SK-N-SH (cell line): ENCODE measurements at regions not wholly inside any gene's neighbourhood (a gene's known extent, or its start where the extent isn't known, plus 50 kb on each side); places are given as distances from the start of the nearest gene placed in this dataset.

Source experiments
- CTCF ChIA-PET: fragments of 300-600, 350-600 bp; formaldehyde crosslinking; extraction: SDS; loops from one replicate; lab custom pipeline; 2021; lab: Yijun Ruan, JAX
- POLR2A ChIA-PET: fragments of 350-600 bp; sonication (Branson Sonifier 250); formaldehyde crosslinking; extraction: SDS; loops from one replicate; lab custom pipeline; 2020; ENCODE audit warnings: antibody characterized with exemption, inconsistent platforms; lab: Yijun Ruan, JAX
- DNase-seq: peaks from one replicate; pipeline ENCODE4 v3.0.0; 2012
- H2AFZ ChIP-seq: fragments of 200-600 bp; sonication (generic); 2 replicates; pipeline ENCODE4 v1.8.1; 2016; ENCODE audit warnings: antibody characterized with exemption, mild to moderate bottlenecking, low read depth
- H3F3A ChIP-seq: fragments of 200-600 bp; sonication (generic); replicated peaks from 2 replicates; pipeline ENCODE3; 2016; ENCODE audit warnings: antibody characterized with exemption, mild to moderate bottlenecking; ENCODE audit not compliant: insufficient read depth
- H3K27ac ChIP-seq, 2 experiments: fragments of 200-500 bp in 1 of 2; fragments of 200-600 bp in 1 of 2; sonication (Bioruptor generic) in 1 of 2; sonication (generic), shearing (Covaris generic) in 1 of 2; 2 replicates each; pipeline versions ENCODE4 v1.5.1 to v1.6.1; 2014 to 2016; ENCODE audit warnings: low read depth in 2 of 2, inconsistent platforms in 1 of 2, low read length in 1 of 2, mild to moderate bottlenecking in 1 of 2, mixed read lengths in 1 of 2
- H3K27me3 ChIP-seq: fragments of 200-600 bp; sonication (generic), shearing (Covaris generic); 2 replicates; pipeline ENCODE4 v1.6.1; 2016; ENCODE audit warnings: mixed run types; ENCODE audit not compliant: insufficient read depth
- H3K36me3 ChIP-seq, 2 experiments: fragments of 200-500 bp in 1 of 2; fragments of 200-600 bp in 1 of 2; sonication (Bioruptor generic) in 1 of 2; sonication (generic) in 1 of 2; replicated peaks in 1 of 2; 2 replicates each; pipeline versions ENCODE3 to v1.5.1; 2014 to 2016; ENCODE audit warnings: low read length in 1 of 2, mild to moderate bottlenecking in 1 of 2; ENCODE audit not compliant: insufficient read depth in 2 of 2, control insufficient read depth in 1 of 2
- H3K4me1 ChIP-seq, 2 experiments: fragments of 200-500 bp in 1 of 2; fragments of 200-600 bp in 1 of 2; sonication (Bioruptor generic) in 1 of 2; sonication (generic), shearing (Covaris generic) in 1 of 2; 2 replicates each; pipeline versions ENCODE4 v1.5.1 to v1.6.1; 2014 to 2016; ENCODE audit warnings: low read depth in 1 of 2, low read length in 1 of 2, mixed run types in 1 of 2; ENCODE audit not compliant: insufficient read depth in 2 of 2, control insufficient read depth in 1 of 2
- H3K4me2 ChIP-seq: fragments of 200-600 bp; sonication (generic), shearing (Covaris generic); 2 replicates; pipeline ENCODE4 v1.6.1; 2017; ENCODE audit warnings: mixed run types
- H3K4me3 ChIP-seq, 2 experiments: fragments of 200-500 bp in 1 of 2; fragments of 200-600 bp in 1 of 2; sonication (Bioruptor generic) in 1 of 2; sonication (generic), shearing (Covaris generic) in 1 of 2; 2 replicates each; pipeline versions ENCODE4 v1.5.1 to v1.8.1; 2014 to 2016; ENCODE audit warnings: low read depth in 2 of 2, inconsistent platforms in 1 of 2, low read length in 1 of 2, mild to moderate bottlenecking in 1 of 2, mixed read lengths in 1 of 2, moderate library complexity in 1 of 2
- H3K79me2 ChIP-seq: fragments of 200-600 bp; sonication (generic); 2 replicates; pipeline ENCODE4 v1.8.1; 2017; ENCODE audit warnings: mild to moderate bottlenecking; ENCODE audit not compliant: insufficient read depth
- H3K9ac ChIP-seq: fragments of 200-600 bp; sonication (generic); 2 replicates; pipeline ENCODE4 v1.6.1; 2017; ENCODE audit warnings: mixed run types
- H3K9me2 ChIP-seq: fragments of 200-600 bp; sonication (generic); 2 replicates; pipeline ENCODE4 v1.6.1; 2017; ENCODE audit warnings: mixed run types
- H3K9me3 ChIP-seq: fragments of 200-600 bp; sonication (generic); 2 replicates; pipeline ENCODE4 v1.6.1; 2017; ENCODE audit warnings: mixed run types, mild to moderate bottlenecking, moderate library complexity
- H4K20me1 ChIP-seq: fragments of 200-600 bp; sonication (generic); 2 replicates; pipeline ENCODE4 v1.6.1; 2017; ENCODE audit warnings: mild to moderate bottlenecking, mixed run types; ENCODE audit not compliant: insufficient read depth
- CHD2 ChIP-seq: fragments of 150-350 bp; IDR thresholded peaks from 2 replicates; pipeline ENCODE4 v1.6.1; 2018; ENCODE audit warnings: low read length; ENCODE audit not compliant: partially characterized antibody
- EZH2phosphoT487 ChIP-seq: fragments of 200-600 bp; sonication (generic); IDR thresholded peaks from 2 replicates; pipeline ENCODE4 v1.6.1; 2017; ENCODE audit warnings: low read depth, mixed run types, mild to moderate bottlenecking, antibody characterized with exemption, moderate library complexity, borderline replicate concordance
- FOXJ3 ChIP-seq: sonication (generic); formaldehyde crosslinking; IDR thresholded peaks from 2 replicates; pipeline ENCODE4 v1.5.1; 2020; ENCODE audit warnings: mild to moderate bottlenecking, missing genetic modification reagents
- GABPA ChIP-seq: IDR thresholded peaks from 2 replicates; pipeline ENCODE4 v1.4.0; 2012; ENCODE audit warnings: low read depth, mild to moderate bottlenecking
- GATA2 ChIP-seq: sonication (generic); formaldehyde crosslinking; IDR thresholded peaks from 2 replicates; pipeline ENCODE4 v1.5.0; 2020; ENCODE audit warnings: mild to moderate bottlenecking, missing genetic modification reagents
- MAX ChIP-seq: IDR thresholded peaks from 2 replicates; pipeline ENCODE4 v1.4.0; 2012; ENCODE audit warnings: low read depth
- MEF2A ChIP-seq: IDR thresholded peaks from 2 replicates; pipeline ENCODE4 v1.4.0; 2012; ENCODE audit warnings: low read depth, borderline replicate concordance
- MXI1 ChIP-seq: IDR thresholded peaks from 2 replicates; pipeline ENCODE4 v1.6.1; 2012; ENCODE audit warnings: mild to moderate bottlenecking, low read depth, low read length, improper control_type of control experiment
- PBX3 ChIP-seq: IDR thresholded peaks from 2 replicates; pipeline ENCODE4; 2012
- POLR2AphosphoS5 ChIP-seq: IDR thresholded peaks from 2 replicates; pipeline ENCODE4 v1.6.1; 2012; ENCODE audit warnings: low read depth, low read length
- RAD21 ChIP-seq: IDR thresholded peaks from 2 replicates; pipeline ENCODE4 v1.6.1; 2012; ENCODE audit warnings: mild to moderate bottlenecking, low read length
- RFX5 ChIP-seq: IDR thresholded peaks from 2 replicates; pipeline ENCODE4 v1.6.1; 2012; ENCODE audit warnings: mild to moderate bottlenecking, improper control_type of control experiment, low read length
- RXRA ChIP-seq: IDR thresholded peaks from 2 replicates; pipeline ENCODE4 v1.4.0; 2012; ENCODE audit warnings: low read depth, mild to moderate bottlenecking, borderline replicate concordance
- SIN3A ChIP-seq: IDR thresholded peaks from 2 replicates; pipeline ENCODE4 v1.6.1; 2012; ENCODE audit warnings: low read depth, mild to moderate bottlenecking, low read length, moderate library complexity, borderline replicate concordance
- SMC3 ChIP-seq: IDR thresholded peaks from 2 replicates; pipeline ENCODE4 v1.6.1; 2012; ENCODE audit warnings: low read depth, low read length, improper control_type of control experiment
- TAF1 ChIP-seq: IDR thresholded peaks from 2 replicates; pipeline ENCODE4 v1.6.1; 2012; ENCODE audit warnings: low read depth, mild to moderate bottlenecking, low read length, moderate library complexity, borderline replicate concordance
- TCF12 ChIP-seq: IDR thresholded peaks from 2 replicates; pipeline ENCODE4 v1.4.0; 2012
- USF1 ChIP-seq: IDR thresholded peaks from 2 replicates; pipeline ENCODE4 v1.4.0; 2012; ENCODE audit warnings: low read depth, borderline replicate concordance
- USF2 ChIP-seq: fragments of 150-350 bp; IDR thresholded peaks from 2 replicates; pipeline ENCODE4 v1.6.1; 2017; ENCODE audit warnings: antibody characterized with exemption, low read length, low read depth, borderline replicate concordance
- YY1 ChIP-seq: IDR thresholded peaks from 2 replicates; pipeline ENCODE4 v1.4.0; 2012; ENCODE audit warnings: low read depth, mild to moderate bottlenecking
- ZBTB33 ChIP-seq: IDR thresholded peaks from 2 replicates; pipeline ENCODE4 v1.4.0; 2012; ENCODE audit warnings: low read depth, borderline replicate concordance
- WGBS: methylation state at CpG from one replicate; pipeline ENCODE4 v1.1.6; 2017; ENCODE audit warnings: low lambda C conversion rate; 5-methylcytosine and 5-hydroxymethylcytosine counted together
- TF ChIP-seq, protein P1 (sequence below): fragments of 150-350 bp; IDR thresholded peaks from 2 replicates; pipeline ENCODE4 v1.6.1; 2016; ENCODE audit warnings: mild to moderate bottlenecking, low read depth, low read length

- H3K27me3 ChIP-seq = no peaks in the 10 kb centered on the region; the same call in 1 of the 2 replicates
- H3F3A ChIP-seq = no peaks in the 10 kb centered on the region
- no peaks in the 10 kb centered on the region for H3K9me2 ChIP-seq
- no peak for DNase-seq
- H3K4me1 ChIP-seq = no peaks in the 10 kb centered on the region
- ChIA-PET CTCF (no interaction called here), POLR2A (no interaction called here)
- WGBS = 59% methylated on average over 5 of the region's 5 CpGs
- no peaks in the 10 kb centered on the region for H3K36me3 ChIP-seq
- H3K9me3 ChIP-seq = no peaks in the 10 kb centered on the region
- no peak overlapping the region for H2AFZ ChIP-seq
- H3K4me3 ChIP-seq = no peak overlapping the region
- H3K9ac ChIP-seq = no peak overlapping the region
- H3K4me2 ChIP-seq = no peak overlapping the region
- H3K27ac ChIP-seq = no peak overlapping the region
- TF ChIP-seq SIN3A (no peak), RAD21 (no peak), PBX3 (no peak), ZBTB33 (no peak), GATA2 (no peak), GABPA (no peak), CHD2 (no peak), SMC3 (no peak), TCF12 (no peak), MXI1 (no peak), FOXJ3 (no peak), MAX (no peak), POLR2AphosphoS5 (no peak), YY1 (no peak)
- no peaks in the 10 kb centered on the region for H4K20me1 ChIP-seq
- no peaks in the 10 kb centered on the region for H3K79me2 ChIP-seq
Observed at GRCh38 chr12:67057072-67057471, 212.1 kb upstream of the CAND1 start.

- TF ChIP-seq MAX (no peak), EZH2phosphoT487 (no peak), USF1 (no peak), RXRA (no peak), RAD21 (no peak), USF2 (no peak), FOXJ3 (no peak), TAF1 (no peak), POLR2AphosphoS5 (no peak), MEF2A (no peak), RFX5 (no peak)
- TF ChIP-seq, protein P1, sequence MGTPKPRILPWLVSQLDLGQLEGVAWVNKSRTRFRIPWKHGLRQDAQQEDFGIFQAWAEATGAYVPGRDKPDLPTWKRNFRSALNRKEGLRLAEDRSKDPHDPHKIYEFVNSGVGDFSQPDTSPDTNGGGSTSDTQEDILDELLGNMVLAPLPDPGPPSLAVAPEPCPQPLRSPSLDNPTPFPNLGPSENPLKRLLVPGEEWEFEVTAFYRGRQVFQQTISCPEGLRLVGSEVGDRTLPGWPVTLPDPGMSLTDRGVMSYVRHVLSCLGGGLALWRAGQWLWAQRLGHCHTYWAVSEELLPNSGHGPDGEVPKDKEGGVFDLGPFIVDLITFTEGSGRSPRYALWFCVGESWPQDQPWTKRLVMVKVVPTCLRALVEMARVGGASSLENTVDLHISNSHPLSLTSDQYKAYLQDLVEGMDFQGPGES = no peak
- Histone ChIP-seq H4K20me1 (no peaks in the 10 kb centered on the region), H3K4me1 (no peaks in the 10 kb centered on the region), H3K27me3 (peaks cover 2% of the 10 kb centered on the region), H3K4me2 (no peak overlapping the region), H3K4me3 (no peak overlapping the region), H3K36me3 (no peaks in the 10 kb centered on the region), H3K9ac (no peak overlapping the region), H3K9me2 (no peaks in the 10 kb centered on the region), H3K9me3 (no peaks in the 10 kb centered on the region), H3K27ac (no peak overlapping the region), H3K79me2 (no peaks in the 10 kb centered on the region), H2AFZ (no peak overlapping the region), H3F3A (no peaks in the 10 kb centered on the region)
- DNase-seq = no peak
- WGBS = 40% methylated on average over 2 of the region's 2 CpGs
- POLR2A ChIA-PET = no interaction called here
- CTCF ChIA-PET = no interaction called here
Observed at GRCh38 chr12:67062193-67062592, 207.0 kb upstream of the CAND1 start.
